ENCODE measurements at regions not wholly inside any gene's neighbourhood (a gene's known extent, or its start where the extent isn't known, plus 50 kb on each side); places are given as distances from the start of the nearest gene placed in this dataset.

DNA sequence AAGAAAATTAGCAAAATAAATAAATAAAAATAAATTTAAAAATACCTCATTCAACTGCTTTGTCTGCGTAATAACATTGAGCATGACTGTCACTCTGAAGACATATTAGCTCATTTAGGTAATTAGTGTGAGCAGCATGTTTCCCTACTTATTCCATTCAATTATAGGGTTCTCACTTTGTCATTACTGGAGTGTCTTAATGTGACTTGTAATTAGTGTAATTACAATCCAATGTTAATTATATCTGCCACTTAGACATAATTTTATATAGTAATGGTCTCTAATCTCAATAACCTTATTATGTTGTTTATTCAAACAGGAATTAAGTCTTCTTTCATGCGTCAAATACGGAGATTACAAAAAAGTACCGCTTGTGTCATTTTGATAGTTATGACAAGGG, 893.9 kb upstream of the ACVR2A start:
- DNase-seq (ENCODE audit: low read depth in 4 of 4, low spot score in 2 of 4) = no peak

DNA sequence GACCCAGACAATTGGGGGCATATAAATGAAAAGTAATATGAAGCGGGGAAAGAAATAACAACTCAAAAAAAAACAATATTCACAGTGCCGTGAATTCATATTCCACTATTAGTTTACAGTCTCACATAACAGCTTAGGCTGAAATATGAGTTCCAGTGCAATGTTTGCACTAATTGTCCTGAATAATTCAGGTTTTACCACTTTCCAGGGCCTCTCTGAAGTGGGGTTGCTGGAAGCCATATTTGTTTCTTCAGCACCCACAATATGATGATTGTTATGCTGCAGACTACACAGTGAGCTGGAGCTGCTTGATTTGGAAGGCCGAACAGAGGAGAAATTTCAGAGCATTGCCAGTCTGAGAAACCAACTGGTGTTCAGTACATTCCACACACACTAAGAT, 894.5 kb upstream of the ACVR2A start:
- no peak for DNase-seq (ENCODE audit: low read depth in 4 of 4, low spot score in 2 of 4)

- DNase-seq (ENCODE audit: low read depth in 4 of 4, low spot score in 2 of 4) = no peak
These were observed 895.4 kb upstream of the ACVR2A start for GRCh38 chr2:146949400-146949799.

- no peak for DNase-seq (ENCODE audit: low read depth in 4 of 4, low spot score in 2 of 4)
These were observed 900.2 kb upstream of the ACVR2A start for GRCh38 chr2:146944601-146945000.

- DNase-seq (ENCODE audit: low read depth in 4 of 4, low spot score in 2 of 4) = no peak
These were observed 904.7 kb upstream of the ACVR2A start for GRCh38 chr2:146939991-146940685.

DNA sequence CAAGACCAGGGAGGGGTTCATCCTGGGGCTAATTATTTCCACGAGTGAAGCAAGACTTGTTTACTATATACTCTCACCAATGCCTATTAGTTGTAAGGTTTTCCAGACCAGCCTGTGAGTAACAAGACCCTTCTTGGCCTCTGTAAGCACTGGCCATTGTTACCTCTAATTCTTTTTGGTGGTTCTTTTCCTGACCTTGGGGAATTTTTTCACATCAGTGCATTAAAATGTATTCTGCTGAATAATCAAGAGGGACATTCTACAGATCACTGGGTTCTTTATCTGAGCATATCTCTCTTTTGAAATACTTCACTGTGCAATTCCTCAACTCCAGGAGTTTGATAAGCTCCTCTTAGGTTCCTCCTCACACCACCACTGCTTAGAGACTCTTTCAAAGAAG, 909.9 kb upstream of the ACVR2A start:
- no peak for DNase-seq (ENCODE audit: low read depth in 4 of 4, low spot score in 2 of 4)

DNA sequence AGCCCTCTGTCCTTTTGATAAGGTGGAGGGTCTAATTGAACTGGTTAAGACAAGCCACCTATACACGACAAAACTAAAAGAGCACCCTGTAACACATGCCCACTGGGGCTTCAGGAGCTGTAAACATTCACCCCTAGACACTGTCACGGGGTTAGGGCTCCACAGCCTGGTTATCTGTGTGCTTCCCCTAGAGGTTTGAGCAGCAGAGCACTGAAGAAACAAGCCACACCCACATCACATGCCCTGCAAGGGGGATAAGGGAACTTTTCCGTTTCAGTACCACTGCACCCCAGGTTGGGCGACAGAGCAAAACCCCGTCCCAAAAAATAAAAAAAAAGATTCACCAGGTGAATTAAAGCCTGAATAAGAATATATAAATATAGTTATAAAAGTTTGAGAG, 913.7 kb upstream of the ACVR2A start:
- no peak for DNase-seq (ENCODE audit: low read depth in 4 of 4, low spot score in 2 of 4)

GRCh38 chr2:146927080-146927711, 917.6 kb upstream of the ACVR2A start:
- peak in 3 of 4 donors; percentile 28 to 49 (median 32) for DNase-seq (ENCODE audit: low read depth in 4 of 4, low spot score in 2 of 4)

DNA sequence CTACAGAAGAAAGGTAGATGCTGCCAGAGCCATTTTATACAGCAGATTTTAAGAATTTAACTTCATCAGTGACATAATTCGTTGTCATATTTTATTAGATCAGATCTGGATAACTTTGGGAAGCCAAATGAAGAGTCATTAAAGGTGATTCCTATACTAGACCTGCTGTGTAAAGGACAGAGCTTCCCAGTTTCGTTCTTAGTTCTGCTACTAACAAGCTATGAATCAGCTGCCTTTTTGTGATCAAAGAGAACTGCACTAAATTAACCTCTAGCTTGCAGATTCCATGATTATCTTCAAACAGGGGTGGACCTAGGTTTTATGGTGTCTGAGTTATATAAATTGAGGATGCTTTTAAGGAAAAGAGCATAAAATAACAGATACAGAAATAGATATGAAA, 926.5 kb upstream of the ACVR2A start:
- no peak for DNase-seq (ENCODE audit: low read depth in 4 of 4, low spot score in 2 of 4)

DNA sequence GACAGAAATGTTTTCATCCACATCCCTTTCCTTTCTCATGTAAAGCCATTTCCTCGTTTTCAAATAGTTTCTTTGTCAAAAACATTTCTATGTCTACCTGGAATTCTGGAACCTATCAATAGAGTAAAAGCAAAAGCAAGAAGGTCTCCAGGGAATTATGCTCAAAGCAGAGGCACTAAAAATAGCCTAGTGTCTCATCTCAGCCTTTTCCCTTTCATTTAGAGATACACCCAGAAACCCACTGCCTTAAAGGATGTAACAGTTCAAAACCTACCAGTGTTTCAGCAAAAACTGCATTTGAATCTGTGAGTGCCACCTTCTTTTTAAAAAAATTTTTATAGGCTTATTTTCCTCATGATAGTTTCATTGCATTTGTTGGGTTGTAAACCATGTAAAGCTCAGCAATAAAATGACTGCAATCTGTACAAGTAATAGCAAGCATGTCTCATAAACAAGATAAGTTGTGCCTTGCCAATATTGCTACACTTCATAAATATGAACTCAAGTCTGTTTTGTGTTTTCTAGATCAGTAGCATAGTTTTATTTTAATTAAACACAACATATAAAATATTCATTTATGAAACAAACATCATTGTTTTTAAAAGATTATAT, 927.3 kb upstream of the ACVR2A start:
- no peak for DNase-seq (ENCODE audit: low read depth in 4 of 4, low spot score in 2 of 4)

GRCh38 chr2:146916914-146917313, 927.9 kb upstream of the ACVR2A start:
- no peak for DNase-seq (ENCODE audit: low read depth in 4 of 4, low spot score in 2 of 4)

GRCh38 chr2:146913476-146913875, 931.4 kb upstream of the ACVR2A start:
- DNase-seq (ENCODE audit: low read depth in 4 of 4, low spot score in 2 of 4) = no peak

DNA sequence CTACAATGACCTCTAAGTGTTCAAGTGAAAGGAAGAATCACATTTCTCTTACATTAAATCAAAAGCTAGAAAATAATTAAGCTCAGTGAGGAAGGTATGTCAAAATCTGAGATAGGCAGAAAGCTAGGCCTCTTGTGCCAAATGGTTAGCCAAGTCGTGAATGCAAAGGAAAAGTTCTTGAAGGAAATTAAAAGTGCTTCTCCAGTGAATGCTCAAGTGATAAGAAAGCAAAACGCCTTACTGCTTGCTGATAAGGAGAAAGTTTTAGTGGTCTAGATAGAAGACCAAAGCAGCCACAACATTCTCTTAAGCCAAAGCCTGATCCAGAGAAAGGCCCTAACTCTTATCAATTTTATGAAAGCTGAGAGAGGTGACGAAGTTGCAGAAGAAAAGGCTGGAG, 932.3 kb upstream of the ACVR2A start:
- DNase-seq (ENCODE audit: low read depth in 4 of 4, low spot score in 2 of 4) = no peak

DNA sequence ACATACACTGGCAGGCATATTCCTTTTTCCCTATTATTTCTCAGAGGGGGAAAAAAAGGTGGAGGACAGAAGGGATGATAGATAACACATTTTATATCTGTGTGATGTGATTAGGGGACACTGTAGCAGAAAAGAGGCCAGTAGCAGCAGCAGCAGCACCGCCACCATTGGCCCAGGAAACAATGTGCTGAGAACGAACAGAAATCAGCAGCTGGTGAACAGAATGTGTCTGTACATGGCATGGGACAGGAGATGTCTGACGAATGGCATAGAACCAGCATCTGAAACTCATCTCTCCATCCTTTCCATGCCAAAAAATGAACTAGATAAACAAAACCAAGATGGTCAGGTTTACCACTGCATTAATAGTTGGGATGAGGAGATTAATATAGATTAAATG, 936.1 kb upstream of the ACVR2A start:
- no peak for DNase-seq (ENCODE audit: low read depth in 4 of 4, low spot score in 2 of 4)

DNA sequence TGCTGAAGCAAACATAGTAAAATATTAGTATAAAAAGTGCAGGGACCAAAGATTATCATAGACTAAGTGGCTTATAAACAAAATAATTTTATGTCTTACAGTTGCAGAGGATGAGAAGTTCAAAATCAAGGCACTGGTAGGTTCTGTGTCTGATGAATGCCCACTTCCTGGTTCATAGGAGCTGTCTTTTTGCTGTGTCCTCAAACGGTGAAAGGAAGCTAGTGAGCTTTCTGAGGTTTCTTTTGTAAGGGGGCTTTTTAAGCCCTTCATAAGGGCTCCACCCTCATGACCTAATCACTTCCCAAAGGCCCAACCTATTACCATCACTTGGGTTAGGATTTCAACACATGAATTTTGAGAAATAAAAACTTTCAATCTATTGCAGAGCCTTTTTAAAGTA, 946.7 kb upstream of the ACVR2A start:
- no peak for DNase-seq (ENCODE audit: low read depth in 4 of 4, low spot score in 2 of 4)

- no peak for DNase-seq (ENCODE audit: low read depth in 4 of 4, low spot score in 2 of 4)
These were observed 950.3 kb upstream of the ACVR2A start for GRCh38 chr2:146894514-146894913.

- DNase-seq (ENCODE audit: low read depth in 4 of 4, low spot score in 2 of 4) = no peak
These were observed 951.3 kb upstream of the ACVR2A start for GRCh38 chr2:146893500-146894041.

DNA sequence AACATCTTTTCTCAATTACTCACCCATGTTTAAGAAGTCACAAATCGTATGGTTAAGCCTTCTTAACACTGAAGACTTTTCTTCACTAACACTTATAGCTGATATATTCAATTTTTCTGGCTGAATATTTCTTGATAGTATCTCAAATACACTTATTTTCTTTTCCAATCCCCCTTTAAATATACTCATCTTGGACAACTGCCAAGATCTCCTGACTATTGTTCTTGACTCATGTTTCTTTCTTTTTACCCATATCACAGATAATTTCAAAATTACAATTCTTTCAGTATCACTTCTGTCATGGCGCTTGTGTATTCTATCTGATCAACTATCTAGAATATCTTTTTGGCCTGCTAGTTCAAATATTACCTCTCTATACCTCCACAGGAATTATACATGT, 954.3 kb upstream of the ACVR2A start:
- DNase-seq (ENCODE audit: low read depth in 4 of 4, low spot score in 2 of 4) = no peak

- DNase-seq (ENCODE audit: low read depth in 4 of 4, low spot score in 2 of 4) = no peak
These were observed 964.9 kb upstream of the ACVR2A start for GRCh38 chr2:146879882-146880281.

DNA sequence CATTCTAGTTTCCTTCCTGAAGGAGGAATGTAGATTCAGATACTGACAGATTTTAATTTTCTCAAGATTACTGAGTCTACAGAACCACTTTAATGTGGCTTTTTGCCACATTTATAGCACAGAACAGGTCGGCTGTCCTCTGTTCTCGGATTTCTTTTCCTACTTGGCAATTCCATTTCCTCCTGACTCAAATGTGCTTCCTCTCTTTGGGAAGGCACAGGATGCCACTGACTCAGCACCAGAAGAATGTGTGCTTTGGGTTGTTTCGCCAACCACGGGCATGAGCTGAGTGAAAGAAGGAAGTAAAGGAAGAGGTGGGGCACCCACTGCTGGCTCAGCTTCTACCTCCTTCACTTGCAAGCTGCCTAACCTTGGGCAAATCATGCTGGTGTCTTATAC, 970.6 kb upstream of the ACVR2A start:
- DNase-seq (ENCODE audit: low read depth in 4 of 4, low spot score in 2 of 4) = no peak

- DNase-seq (ENCODE audit: low read depth in 4 of 4, low spot score in 2 of 4) = no peak
These were observed 971.1 kb upstream of the ACVR2A start for GRCh38 chr2:146873646-146874259.

DNA sequence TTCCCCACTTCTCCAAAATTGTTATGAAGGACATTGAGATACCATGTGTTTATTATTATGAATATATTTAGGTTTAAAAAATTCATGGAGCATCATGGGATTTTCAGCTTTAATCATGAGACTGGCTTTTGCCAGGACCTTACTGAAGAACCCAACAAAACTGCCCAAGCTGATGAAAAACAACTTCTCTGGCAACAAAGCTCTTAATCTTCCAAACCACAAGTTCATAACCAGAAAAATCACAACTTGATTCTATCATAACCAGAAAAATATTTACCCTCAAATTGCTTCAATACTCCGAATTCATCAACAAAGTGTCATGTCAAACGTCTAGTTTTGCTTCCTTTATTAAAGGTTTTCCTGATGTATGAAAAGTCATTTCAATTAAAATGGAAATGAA, 971.8 kb upstream of the ACVR2A start:
- no peak for DNase-seq (ENCODE audit: low read depth in 4 of 4, low spot score in 2 of 4)

All from left renal cortex interstitium (tissue), 4 donors.